SIG-M5 treated with dmso at 0.1 percent for 504 hours (cell line): ENCODE measurements at regions not wholly inside any gene's neighbourhood (a gene's known extent, or its start where the extent isn't known, plus 50 kb on each side); places are given as distances from the start of the nearest gene placed in this dataset.
A peak's percentile ranks its signal among the peaks of the same experiment; 100 is the strongest.

Experiments used
- DNase-seq: peaks from one replicate; lab custom pipeline; 2025; ENCODE audit not compliant: unreplicated experiment; lab: John Stamatoyannopoulos, UW

DNA sequence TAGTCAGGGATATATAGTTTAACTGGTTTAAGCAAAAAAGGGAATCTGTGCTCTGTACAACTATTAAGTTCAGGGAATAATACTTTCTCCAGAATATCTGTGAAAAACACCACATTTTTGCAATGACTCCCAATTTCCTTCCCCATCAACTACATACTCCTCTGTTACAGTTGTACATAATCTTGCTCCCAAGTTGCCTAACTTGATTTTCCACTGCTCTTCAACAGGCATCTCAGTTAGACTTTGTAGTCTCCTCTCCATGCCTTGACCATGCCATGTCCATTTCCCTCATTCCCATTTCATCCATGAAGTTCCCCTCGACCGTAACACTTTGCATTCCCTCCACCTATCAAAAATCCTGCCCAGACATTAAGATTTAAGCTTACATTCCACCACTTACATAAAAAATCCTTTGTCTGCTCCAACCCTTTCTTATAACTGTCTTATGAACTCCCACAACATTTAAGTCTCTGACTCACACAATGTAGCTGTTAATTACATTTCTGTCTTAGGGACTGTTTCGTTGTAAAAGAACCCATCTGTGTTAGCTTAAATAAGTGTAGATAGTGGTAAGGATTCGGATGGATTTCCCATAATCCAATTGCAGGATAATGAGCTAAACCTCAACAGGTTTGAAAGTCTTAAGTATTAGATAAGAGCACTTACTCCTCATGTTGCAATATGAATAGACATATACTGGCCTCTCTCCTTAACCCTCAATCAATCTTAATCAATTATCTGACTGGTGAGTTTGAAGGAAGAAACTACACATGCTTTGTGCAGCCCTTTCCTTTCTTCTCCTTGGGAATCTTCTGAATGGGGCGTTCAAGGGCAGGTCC is 156.5 kb downstream of the PAWR start:
- DNase-seq = no peak

DNA sequence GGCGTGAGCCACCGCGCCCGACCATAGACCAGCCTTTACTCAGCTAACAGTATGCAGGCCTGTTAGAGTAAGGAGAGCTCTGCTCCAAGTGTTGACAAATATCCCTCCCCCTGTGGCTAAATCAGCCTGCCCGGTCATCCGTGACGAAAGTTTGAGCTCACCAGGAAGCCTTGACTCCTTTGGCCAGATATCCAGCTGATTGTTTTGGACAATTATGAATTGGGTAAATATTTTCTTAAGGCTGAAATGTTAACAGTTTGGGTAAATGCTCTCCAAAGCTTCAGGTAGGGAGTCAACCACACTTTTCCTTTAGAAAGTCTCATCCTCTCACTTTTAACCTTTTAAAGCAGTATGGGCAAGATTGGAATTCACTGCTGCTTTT is 157.9 kb downstream of the PAWR start:
- peak; percentile 25 for DNase-seq

DNA sequence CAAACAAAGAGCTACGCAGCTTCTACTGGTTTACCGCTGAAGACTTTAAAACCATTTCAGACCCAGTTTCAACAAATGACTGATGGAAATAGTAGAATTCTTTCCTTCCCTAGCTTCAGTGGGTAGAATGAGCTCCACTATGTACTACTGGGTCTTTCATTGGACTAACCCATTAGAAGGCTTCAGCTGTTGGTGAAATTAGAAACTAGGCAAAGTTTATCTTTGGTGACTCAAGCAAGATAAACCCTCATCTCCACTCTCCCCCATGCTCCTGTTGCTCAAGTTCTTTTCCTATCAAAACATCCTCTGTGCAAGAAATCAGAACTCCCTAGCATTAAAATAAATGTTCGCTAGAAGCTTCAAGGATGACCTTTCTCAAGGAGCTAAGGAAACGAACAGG is 159.2 kb downstream of the PAWR start:
- DNase-seq = no peak

DNA sequence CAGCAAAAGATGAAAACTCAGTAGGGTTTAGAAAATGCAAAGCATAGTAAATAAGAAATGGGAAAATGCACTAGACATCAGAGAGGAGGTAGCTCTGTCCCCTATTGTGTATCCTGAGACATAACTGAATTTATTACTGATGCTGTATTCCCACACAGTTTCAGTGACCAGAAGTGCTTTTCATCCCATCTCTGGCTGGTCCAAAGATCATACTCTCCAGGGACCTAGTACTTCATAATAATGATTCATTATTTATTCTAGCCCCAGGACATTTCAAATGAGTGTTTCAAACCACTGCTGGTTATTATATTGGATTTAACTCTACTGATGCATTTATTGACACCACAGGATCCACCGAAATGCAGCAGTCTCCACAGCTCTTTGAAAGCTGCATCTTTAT is 163.3 kb downstream of the PAWR start:
- no peak for DNase-seq

DNA sequence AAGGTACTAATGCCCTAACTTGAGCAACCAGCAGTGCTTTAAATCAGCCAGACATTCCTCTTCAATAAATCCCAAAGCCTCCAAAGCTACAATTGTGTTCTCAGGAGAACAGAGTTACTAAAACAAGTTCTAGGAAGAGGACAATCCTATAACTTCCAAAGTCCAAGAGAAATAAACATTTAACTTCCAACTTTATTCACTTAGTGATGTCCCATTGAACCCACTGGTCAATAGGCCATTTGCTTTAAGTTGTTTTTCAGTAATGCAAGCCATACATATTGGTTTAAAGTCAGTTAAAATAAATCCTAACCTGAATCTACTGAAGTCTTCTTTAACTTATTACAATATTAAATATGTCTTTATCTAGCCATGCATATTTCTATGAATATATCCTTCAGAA is 165.4 kb downstream of the PAWR start:
- no peak for DNase-seq

DNA sequence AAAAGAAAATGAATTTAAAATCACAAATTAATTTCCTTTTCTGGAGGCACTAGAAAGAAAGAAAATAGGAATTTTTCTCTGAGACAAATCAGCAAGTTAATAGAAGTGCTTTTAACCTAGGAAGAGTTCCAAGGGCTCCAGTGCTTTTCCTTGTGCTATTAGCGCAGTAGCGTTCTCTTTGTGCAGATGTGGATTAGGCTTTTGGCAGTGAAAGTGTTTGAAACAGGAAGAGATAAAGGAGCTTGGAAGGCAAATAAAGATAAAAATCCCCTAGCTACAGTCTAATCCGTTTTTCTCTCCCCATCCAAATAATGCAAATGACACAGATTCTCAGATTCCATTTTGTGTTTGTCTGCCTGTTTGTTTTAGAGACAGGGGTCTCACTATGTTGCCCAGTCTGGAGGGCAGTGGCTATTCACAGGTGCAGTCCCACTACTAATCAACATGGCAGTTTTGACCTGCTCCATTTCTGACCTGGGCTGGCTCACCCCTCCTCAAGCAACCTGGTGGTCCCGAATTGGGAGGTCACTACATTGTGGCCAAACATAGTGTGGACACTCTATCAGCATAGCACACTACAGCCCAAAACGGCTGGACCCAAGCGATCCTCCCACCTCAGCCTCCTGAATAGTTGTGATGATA is 166.1 kb downstream of the PAWR start:
- no peak for DNase-seq

DNA sequence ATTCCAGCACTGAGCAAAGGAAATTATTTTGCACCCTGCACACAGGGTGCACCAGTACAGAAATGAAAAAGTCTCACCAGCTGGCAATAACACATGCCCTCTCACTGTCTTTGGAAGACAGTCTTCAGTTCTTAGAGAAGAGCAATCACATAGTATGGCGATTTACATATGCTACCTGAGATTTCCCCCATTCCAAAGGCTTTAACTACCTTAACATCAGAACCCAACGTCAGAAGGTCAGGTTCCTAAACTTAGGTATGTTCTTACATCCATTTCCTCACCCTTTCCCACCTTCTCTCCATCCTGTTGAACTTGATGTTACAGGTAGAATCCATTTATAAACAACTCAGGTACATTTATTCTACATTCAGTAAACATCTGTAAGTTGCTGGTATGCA is 167.8 kb downstream of the PAWR start:
- DNase-seq = no peak

DNA sequence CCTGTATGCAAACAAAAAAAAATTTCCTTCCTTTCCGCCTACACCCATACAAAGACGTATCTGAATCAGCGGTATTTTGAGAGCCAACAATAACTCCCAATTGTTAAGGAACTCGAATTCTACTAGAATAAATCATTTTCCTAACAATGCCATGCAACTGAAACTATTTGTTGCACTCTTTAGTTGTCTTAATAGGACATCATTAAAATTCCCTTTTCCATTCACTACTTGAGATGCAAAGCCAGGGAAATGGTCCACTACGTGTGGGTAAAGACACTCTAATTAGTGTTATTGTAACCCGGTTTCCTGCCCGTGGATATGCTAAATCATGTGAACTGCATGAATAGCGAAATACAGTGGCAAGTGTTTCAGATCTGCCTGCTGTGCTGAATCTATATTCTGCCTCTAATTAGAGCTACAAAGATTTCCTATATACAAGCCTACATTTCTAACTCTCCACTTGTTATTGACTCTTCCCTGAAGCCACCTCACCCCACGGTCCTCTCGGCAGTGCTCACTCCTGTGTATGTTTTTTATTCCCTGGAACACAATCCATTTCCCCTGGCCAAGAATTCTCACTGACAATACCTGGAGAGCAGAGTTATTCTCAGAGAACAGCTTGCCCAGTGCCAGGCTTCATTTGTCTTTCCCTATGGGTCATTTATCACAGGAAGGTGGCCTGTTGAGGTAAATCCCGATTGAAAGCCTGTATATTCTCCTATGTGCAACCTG is 168.3 kb downstream of the PAWR start:
- DNase-seq = no peak

DNA sequence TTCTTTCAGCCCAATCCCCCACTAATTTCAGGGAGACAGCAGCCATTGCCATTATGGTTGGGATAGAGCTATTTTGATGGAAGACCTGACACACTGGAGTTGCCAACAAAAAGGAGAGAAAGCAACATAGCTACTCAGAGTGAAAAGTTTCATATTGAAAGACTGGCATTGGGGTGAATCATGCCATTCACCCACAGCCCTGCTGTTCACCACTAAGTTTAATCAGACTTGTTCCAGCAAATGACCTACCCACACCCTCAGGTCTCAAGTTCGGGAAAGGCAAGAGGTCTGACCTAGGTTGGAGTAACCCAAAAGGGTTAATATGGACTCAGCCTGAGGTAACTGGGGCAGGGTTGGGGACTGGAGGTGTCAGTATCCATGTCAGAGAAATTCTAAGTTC is 169.2 kb downstream of the PAWR start:
- no peak for DNase-seq

DNA sequence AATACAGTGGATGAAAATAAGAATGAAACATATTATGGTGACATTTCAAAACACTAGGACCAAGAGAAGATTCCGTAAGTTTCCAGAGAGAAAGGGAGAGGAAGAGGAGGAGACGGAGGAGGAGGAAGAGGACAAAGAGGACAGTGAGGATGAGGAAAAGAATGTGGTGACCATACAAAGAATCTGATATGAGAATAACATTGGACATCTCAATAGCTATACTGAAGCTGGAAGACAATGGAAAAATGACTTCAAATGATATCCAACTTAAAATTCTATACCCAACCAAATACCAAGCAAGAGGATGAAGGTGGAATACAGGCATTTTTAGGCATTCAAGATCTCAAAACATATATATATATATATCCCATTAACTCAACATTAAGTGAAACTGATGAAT is 173.4 kb downstream of the PAWR start:
- no peak for DNase-seq

DNA sequence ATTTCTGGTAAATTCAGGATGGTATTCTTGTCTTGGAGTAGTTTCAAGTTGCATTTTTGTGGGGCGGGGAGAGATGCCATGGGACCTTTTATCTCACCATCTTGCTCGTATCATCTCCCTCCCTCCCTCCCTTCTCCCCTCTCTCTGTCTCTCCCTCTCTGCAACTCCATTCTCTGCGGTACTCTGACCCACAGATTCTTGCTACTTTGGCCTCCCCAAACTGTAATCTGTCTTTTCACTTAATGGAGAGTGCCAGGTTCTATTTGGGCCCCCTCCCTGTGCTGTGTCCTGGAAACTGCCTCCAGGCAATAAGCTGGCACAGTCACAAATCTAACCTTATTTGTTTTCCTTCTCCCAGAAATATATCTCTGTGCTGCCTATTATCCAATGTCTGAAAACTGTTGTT is 175.2 kb downstream of the PAWR start:
- no peak for DNase-seq

DNA sequence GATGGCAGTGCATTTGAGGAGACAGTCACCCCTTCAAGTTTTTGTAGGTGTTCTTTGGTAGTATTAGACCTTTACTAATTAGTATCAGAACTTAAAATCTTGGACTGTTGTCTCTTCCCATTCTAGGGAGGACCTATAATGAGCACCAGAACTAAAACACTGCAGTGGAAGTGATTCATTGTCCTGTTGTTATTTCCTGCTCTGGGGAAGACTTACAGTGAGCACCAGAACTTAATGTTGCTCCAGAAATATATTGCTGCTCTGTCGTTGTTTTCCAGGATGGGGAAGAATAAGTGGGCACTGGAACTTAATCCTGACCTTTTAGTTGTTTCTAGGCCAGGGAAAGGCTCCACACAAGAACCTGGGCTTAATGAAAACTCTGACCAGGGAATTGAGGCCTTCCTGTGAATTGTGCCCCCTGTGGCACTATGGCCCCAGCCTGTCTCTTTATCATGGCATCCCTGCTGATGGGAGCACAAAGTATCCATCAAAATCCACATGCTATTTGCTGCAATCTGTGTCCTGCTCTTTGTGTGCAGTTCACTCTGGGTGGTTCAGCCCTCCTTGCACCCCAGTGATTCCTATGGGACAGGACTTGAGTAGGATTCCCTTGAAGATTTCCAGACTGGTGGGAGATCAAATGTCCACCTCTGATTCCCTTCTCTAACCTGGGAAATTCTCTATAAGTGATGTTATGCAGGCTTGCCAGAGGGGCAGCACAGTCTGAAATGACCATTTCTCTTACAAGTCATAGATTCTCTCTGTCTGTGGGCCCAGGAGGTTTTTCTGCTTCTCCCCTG is 175.8 kb downstream of the PAWR start:
- no peak for DNase-seq

DNA sequence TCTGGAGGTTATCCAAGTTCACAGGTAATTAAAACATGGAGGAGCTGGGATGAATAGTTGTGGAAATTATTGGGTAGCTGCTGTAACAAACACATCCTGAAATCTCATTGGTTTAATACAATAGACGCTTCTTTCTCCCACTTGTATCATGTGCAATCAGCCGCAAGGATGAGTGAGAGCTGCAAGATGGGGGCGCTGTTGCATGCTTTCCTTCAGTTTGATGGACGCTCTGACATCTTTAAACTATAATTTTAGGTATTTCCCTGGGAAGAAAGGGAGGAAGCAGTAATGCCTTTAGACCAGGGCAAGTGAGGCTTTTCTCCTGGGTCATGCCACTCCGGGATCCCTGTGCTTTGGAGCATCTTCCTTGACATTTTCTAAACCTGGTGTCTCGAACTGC is 178.7 kb downstream of the PAWR start:
- no peak for DNase-seq

DNA sequence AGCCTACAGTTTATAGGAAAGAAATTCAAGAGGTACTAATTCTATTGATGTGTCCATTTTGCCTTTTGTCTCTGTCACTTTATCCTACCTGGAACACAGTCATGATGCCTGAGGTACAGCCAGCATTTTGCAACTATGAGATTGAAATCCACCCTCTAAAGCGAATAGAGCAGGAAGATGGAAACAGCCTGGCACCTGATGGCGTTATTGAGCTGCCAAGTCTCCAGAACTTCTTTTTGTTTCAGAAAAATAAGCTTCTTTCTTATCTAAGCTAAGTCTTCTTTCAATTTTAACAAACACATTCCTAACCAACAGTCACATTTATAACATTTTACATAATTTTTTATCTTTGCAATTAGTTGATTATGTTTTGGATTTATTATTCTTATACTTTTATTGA is 182.1 kb downstream of the PAWR start:
- DNase-seq = no peak
